Loucy (cell line): ENCODE measurements at regions not wholly inside any gene's neighbourhood (a gene's known extent, or its start where the extent isn't known, plus 50 kb on each side); places are given as distances from the start of the nearest gene placed in this dataset.

ENCODE experiments used
- H2AFZ ChIP-seq: fragments of 200-600 bp; sonication (generic); 2 replicates; pipeline ENCODE4 v1.6.0; 2016; ENCODE audit warnings: antibody characterized with exemption, mild to moderate bottlenecking, low read length, moderate library complexity
- H3F3A ChIP-seq: fragments of 200-600 bp; 2 replicates; pipeline ENCODE4 v1.6.0; 2016; ENCODE audit warnings: antibody characterized with exemption, low read depth, mild to moderate bottlenecking
- H3K27me3 ChIP-seq: fragments of 200-600 bp; sonication (generic); 2 replicates; pipeline ENCODE4 v1.6.1; 2014; ENCODE audit warnings: low read length, mild to moderate bottlenecking; ENCODE audit not compliant: insufficient read depth, poor library complexity, severe bottlenecking
- H3K36me3 ChIP-seq: fragments of 200-600 bp; sonication (generic); 2 replicates; pipeline ENCODE4 v1.6.1; 2016; ENCODE audit warnings: low read length; ENCODE audit not compliant: insufficient read depth
- H3K4me1 ChIP-seq: fragments of 200-600 bp; sonication (generic); 2 replicates; pipeline ENCODE4 v1.5.1; 2014; ENCODE audit warnings: low read length, mild to moderate bottlenecking; ENCODE audit not compliant: insufficient read depth, poor library complexity, severe bottlenecking
- H3K4me2 ChIP-seq: fragments of 200-600 bp; sonication (generic); 2 replicates; pipeline ENCODE4 v1.6.0; 2014; ENCODE audit warnings: antibody characterized with exemption, low read length, low read depth, mild to moderate bottlenecking; ENCODE audit not compliant: poor library complexity, severe bottlenecking
- H3K4me3 ChIP-seq: fragments of 200-600 bp; sonication (generic); 2 replicates; pipeline ENCODE4 v1.5.1; 2014; ENCODE audit warnings: low read length, mild to moderate bottlenecking, mixed read lengths; ENCODE audit not compliant: poor library complexity, severe bottlenecking
- H3K79me2 ChIP-seq: fragments of 200-600 bp; sonication (generic); 2 replicates; pipeline ENCODE4 v1.6.1; 2014; ENCODE audit warnings: low read length; ENCODE audit not compliant: insufficient read depth
- H3K9ac ChIP-seq: fragments of 200-600 bp; sonication (generic); 2 replicates; pipeline ENCODE4 v1.6.0; 2014; ENCODE audit warnings: mild to moderate bottlenecking, low read depth, low read length, moderate library complexity; ENCODE audit not compliant: poor library complexity, severe bottlenecking
- H3K9me2 ChIP-seq: fragments of 200-600 bp; sonication (generic); replicated peaks from 2 replicates; pipeline ENCODE4 v1.6.1; 2016; ENCODE audit warnings: low read depth, low read length, mixed read lengths
- H3K9me3 ChIP-seq: fragments of 200-600 bp; sonication (generic); 2 replicates; pipeline ENCODE4 v1.6.1; 2014; ENCODE audit warnings: mild to moderate bottlenecking, antibody characterized with exemption, low read length, low read depth; ENCODE audit not compliant: insufficient read depth
- H4K20me1 ChIP-seq: fragments of 200-600 bp; sonication (generic); 2 replicates; pipeline ENCODE4 v1.6.0; 2014; ENCODE audit warnings: antibody characterized with exemption, low read length, mild to moderate bottlenecking; ENCODE audit not compliant: insufficient read depth, poor library complexity, severe bottlenecking
- EZH2phosphoT487 ChIP-seq: fragments of 200-600 bp; IDR thresholded peaks from 2 replicates; pipeline ENCODE4 v1.6.1; 2018; ENCODE audit warnings: antibody characterized with exemption, mild to moderate bottlenecking, moderate library complexity, borderline replicate concordance
- TF ChIP-seq, protein P1 (sequence below): fragments of 200-600 bp; sonication (generic); conservative IDR thresholded peaks from 2 replicates; pipeline ENCODE4 v1.5.1; 2014; ENCODE audit warnings: mild to moderate bottlenecking, antibody characterized with exemption, low read length

DNA sequence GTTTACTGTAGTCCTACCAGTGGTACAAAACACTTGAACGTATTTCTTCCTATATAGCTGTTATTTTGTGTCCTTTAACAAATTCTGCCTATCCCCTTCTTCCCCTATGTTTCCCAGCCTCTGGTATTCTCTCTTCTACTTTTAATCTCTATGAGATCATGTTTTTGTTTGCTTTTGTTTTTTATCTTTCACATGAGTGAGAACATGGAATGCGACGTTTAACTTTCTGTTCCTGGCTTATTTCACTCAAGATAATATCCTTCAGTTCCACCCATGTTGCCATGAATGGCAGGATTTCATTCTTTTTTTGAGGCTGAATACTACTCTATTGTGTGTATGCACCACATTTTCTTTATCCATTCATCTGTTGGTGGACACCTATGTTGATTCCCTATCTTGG is 634.4 kb upstream of the WWC1 start:
- H3K4me2 ChIP-seq: no peak overlapping the region
- no peaks in the 10 kb centered on the region for H3K4me1 ChIP-seq
- no peaks in the 10 kb centered on the region for H3K9me3 ChIP-seq
- H2AFZ ChIP-seq: no peak overlapping the region
- no peak overlapping the region for H3K4me3 ChIP-seq
- H4K20me1 ChIP-seq: no peaks in the 10 kb centered on the region
- H3K79me2 ChIP-seq: no peaks in the 10 kb centered on the region
- H3K9me2 ChIP-seq: no peaks in the 10 kb centered on the region
- H3K9ac ChIP-seq: no peak overlapping the region
- no peak for TF ChIP-seq EZH2phosphoT487
- TF ChIP-seq, protein P1, sequence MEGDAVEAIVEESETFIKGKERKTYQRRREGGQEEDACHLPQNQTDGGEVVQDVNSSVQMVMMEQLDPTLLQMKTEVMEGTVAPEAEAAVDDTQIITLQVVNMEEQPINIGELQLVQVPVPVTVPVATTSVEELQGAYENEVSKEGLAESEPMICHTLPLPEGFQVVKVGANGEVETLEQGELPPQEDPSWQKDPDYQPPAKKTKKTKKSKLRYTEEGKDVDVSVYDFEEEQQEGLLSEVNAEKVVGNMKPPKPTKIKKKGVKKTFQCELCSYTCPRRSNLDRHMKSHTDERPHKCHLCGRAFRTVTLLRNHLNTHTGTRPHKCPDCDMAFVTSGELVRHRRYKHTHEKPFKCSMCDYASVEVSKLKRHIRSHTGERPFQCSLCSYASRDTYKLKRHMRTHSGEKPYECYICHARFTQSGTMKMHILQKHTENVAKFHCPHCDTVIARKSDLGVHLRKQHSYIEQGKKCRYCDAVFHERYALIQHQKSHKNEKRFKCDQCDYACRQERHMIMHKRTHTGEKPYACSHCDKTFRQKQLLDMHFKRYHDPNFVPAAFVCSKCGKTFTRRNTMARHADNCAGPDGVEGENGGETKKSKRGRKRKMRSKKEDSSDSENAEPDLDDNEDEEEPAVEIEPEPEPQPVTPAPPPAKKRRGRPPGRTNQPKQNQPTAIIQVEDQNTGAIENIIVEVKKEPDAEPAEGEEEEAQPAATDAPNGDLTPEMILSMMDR: no peak
- H3K27me3 ChIP-seq: no peaks in the 10 kb centered on the region
- H3K36me3 ChIP-seq: no peaks in the 10 kb centered on the region
- H3F3A ChIP-seq: no peaks in the 10 kb centered on the region

DNA sequence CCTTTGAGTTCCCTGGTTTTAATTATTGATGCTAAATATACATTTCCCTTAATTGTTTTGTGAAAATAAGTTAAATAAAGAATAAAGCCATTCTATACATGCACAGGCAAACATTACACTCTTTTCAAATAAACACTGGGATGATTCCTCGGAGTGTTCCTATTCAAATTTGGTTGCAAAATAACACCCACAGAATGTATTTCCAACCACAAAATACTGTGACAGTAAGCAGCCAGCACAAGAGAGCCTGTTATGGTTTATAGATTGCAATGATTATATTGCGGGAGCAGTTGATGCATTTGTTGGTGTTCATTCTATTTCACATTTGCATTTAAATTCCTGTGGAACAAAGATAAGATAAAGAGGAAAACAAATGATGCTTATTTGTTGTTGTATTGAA is 632.6 kb upstream of the WWC1 start:
- H3K9ac ChIP-seq: no peak overlapping the region
- H3K4me1 ChIP-seq: no peaks in the 10 kb centered on the region
- no peaks in the 10 kb centered on the region for H3K79me2 ChIP-seq
- no peaks in the 10 kb centered on the region for H3K9me2 ChIP-seq
- TF ChIP-seq, protein P1: no peak
- TF ChIP-seq EZH2phosphoT487: no peak
- no peak overlapping the region for H3K4me2 ChIP-seq
- H3K4me3 ChIP-seq: no peak overlapping the region
- H3F3A ChIP-seq: no peaks in the 10 kb centered on the region
- H3K36me3 ChIP-seq: no peaks in the 10 kb centered on the region
- no peaks in the 10 kb centered on the region for H4K20me1 ChIP-seq
- no peaks in the 10 kb centered on the region for H3K27me3 ChIP-seq
- H2AFZ ChIP-seq: no peak overlapping the region
- no peaks in the 10 kb centered on the region for H3K9me3 ChIP-seq

DNA sequence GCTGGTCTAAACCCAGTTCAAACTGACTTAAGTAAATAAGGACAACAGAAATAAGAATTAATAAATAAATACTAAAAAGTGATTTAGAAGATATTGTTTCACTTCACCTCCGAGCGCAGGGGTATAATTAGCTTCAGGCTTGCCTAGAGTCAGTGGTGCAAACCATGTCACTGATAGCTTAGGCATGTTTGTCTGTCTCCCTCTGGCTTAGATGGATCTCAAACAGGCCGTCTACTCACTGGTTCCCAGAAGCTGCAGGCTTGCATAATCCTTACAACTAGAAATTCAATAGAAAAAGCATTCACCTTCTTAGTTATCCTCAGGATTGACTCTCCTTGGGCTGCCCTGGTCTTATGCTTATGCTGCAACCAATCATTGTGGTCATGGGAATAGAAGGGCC is 629.8 kb upstream of the WWC1 start:
- Histone ChIP-seq H2AFZ (no peak overlapping the region), H3K4me3 (no peak overlapping the region), H3K9me2 (no peaks in the 10 kb centered on the region), H3K27me3 (no peaks in the 10 kb centered on the region), H3K4me1 (no peaks in the 10 kb centered on the region), H3K9ac (no peak overlapping the region), H3K79me2 (no peaks in the 10 kb centered on the region), H3K36me3 (no peaks in the 10 kb centered on the region), H4K20me1 (no peaks in the 10 kb centered on the region), H3F3A (no peaks in the 10 kb centered on the region), H3K4me2 (no peak overlapping the region), H3K9me3 (no peaks in the 10 kb centered on the region)
- TF ChIP-seq, protein P1: no peak
- no peak for TF ChIP-seq EZH2phosphoT487
